ENCODE measurements at regions not wholly inside any gene's neighbourhood (a gene's known extent, or its start where the extent isn't known, plus 50 kb on each side); places are given as distances from the start of the nearest gene placed in this dataset.
"Not testable (repeated sequence)": the region's sequence is repeated elsewhere in the genome, so short reads cannot be mapped to it uniquely, and the experiment has no call there.

GRCh38 chr7:35968140-35968940, 167.5 kb downstream of the SEPTIN7 start:
- Histone ChIP-seq H3K36me3 (ENCODE audit: insufficient read depth, low read length) (no peaks in the 10 kb centered on the region), H3K27ac (ENCODE audit: low read depth, low read length) (no peak overlapping the region), H3K9me3 (ENCODE audit: low read length) (no peaks in the 10 kb centered on the region), H3K4me3 (ENCODE audit: low read length) (no peak overlapping the region), H3K27me3 (ENCODE audit: insufficient read depth, low read length, poor library complexity, severe bottlenecking) (peaks cover 10% of the 10 kb centered on the region), H3K4me1 (ENCODE audit: insufficient read depth, low read length) (no peaks in the 10 kb centered on the region)
- Mint-ChIP-seq H3K27ac (no peak overlapping the region), H3K27me3 (peaks cover 18 to 46% of the 10 kb centered on the region in 2 donors), H3K36me3 (no peaks in the 10 kb centered on the region), H3K4me3 (no peak overlapping the region), H3K9me3 (no peaks in the 10 kb centered on the region), H3K4me1 (peaks cover 4 to 7% (median 7%) of the 10 kb centered on the region in 3 donors)
- CTCF ChIA-PET, result no interaction called here
- DNase-seq, result no peak
- POLR2A ChIA-PET, result no interaction called here

GRCh38 chr7:35969066-35969465, 168.2 kb downstream of the SEPTIN7 start:
- H3K4me1 Mint-ChIP-seq, result peaks cover 4 to 7% (median 7%) of the 10 kb centered on the region in 3 donors
- Histone ChIP-seq H3K27ac (ENCODE audit: low read depth, low read length) (no peak overlapping the region), H3K9me3 (ENCODE audit: low read length) (no peaks in the 10 kb centered on the region), H3K27me3 (ENCODE audit: insufficient read depth, low read length, poor library complexity, severe bottlenecking) (peaks cover 10% of the 10 kb centered on the region), H3K4me1 (ENCODE audit: insufficient read depth, low read length) (no peaks in the 10 kb centered on the region), H3K36me3 (ENCODE audit: insufficient read depth, low read length) (no peaks in the 10 kb centered on the region), H3K4me3 (ENCODE audit: low read length) (no peak overlapping the region)
- H3K9me3 Mint-ChIP-seq, result no peaks in the 10 kb centered on the region
- no peaks in the 10 kb centered on the region for H3K36me3 Mint-ChIP-seq
- no peak for DNase-seq
- peak overlapping the region in 1 of 8 donors; percentile 19 for H3K27ac Mint-ChIP-seq
- POLR2A ChIA-PET, result no interaction called here
- H3K4me3 Mint-ChIP-seq, result no peak overlapping the region
- CTCF ChIA-PET, result no interaction called here
- H3K27me3 Mint-ChIP-seq, result peaks cover 18 to 52% of the 10 kb centered on the region in 2 donors

GRCh38 chr7:35970458-35970857, 169.6 kb downstream of the SEPTIN7 start:
- no peaks in the 10 kb centered on the region for H3K9me3 ChIP-seq (ENCODE audit: low read length)
- ChIA-PET CTCF (interaction anchor here (1.1 to 1.5 kb wide), 2 partner anchors 11 to 53 kb away, joined by 3 read pairs; no protein-coding TSS in a partner anchor), POLR2A (no interaction called here)
- H3K36me3 ChIP-seq (ENCODE audit: insufficient read depth, low read length), result no peaks in the 10 kb centered on the region
- H3K27me3 ChIP-seq (ENCODE audit: insufficient read depth, low read length, poor library complexity, severe bottlenecking), result peaks cover 10% of the 10 kb centered on the region
- H3K4me3 Mint-ChIP-seq, result no peak overlapping the region
- no peak overlapping the region for H3K4me3 ChIP-seq (ENCODE audit: low read length)
- no peak overlapping the region for H3K27ac ChIP-seq (ENCODE audit: low read depth, low read length)
- no peaks in the 10 kb centered on the region for H3K9me3 Mint-ChIP-seq
- peaks cover 24 to 58% of the 10 kb centered on the region in 2 donors for H3K27me3 Mint-ChIP-seq
- H3K4me1 ChIP-seq (ENCODE audit: insufficient read depth, low read length), result no peaks in the 10 kb centered on the region
- H3K4me1 Mint-ChIP-seq, result peaks cover 4 to 7% (median 7%) of the 10 kb centered on the region in 3 donors
- DNase-seq, result no peak
- H3K36me3 Mint-ChIP-seq, result no peaks in the 10 kb centered on the region
- no peak overlapping the region for H3K27ac Mint-ChIP-seq

- Mint-ChIP-seq H3K27me3 (peaks cover 24 to 58% of the 10 kb centered on the region in 2 donors), H3K27ac (peak overlapping the region in 1 of 8 donors; percentile 13), H3K4me3 (peak overlapping the region in 6 of 7 donors; percentile 5 to 76 (median 62)), H3K36me3 (no peaks in the 10 kb centered on the region), H3K9me3 (no peaks in the 10 kb centered on the region), H3K4me1 (peaks cover 4 to 7% (median 7%) of the 10 kb centered on the region in 3 donors)
- CTCF ChIA-PET, result interaction anchor here (1.1 to 1.5 kb wide), 3 partner anchors 9 to 54 kb away, joined by 3 to 4 read pairs (median 3); no protein-coding TSS in a partner anchor
- Histone ChIP-seq H3K36me3 (ENCODE audit: insufficient read depth, low read length) (no peaks in the 10 kb centered on the region), H3K27ac (ENCODE audit: low read depth, low read length) (no peak overlapping the region), H3K4me3 (ENCODE audit: low read length) (no peak overlapping the region), H3K27me3 (ENCODE audit: insufficient read depth, low read length, poor library complexity, severe bottlenecking) (peaks cover 10% of the 10 kb centered on the region), H3K4me1 (ENCODE audit: insufficient read depth, low read length) (no peaks in the 10 kb centered on the region), H3K9me3 (ENCODE audit: low read length) (no peaks in the 10 kb centered on the region)
- no peak for DNase-seq
- POLR2A ChIA-PET, result no interaction called here
Observed at GRCh38 chr7:35971133-35971891, 170.5 kb downstream of the SEPTIN7 start.

- Mint-ChIP-seq H3K36me3 (no peaks in the 10 kb centered on the region), H3K4me1 (peaks cover 4 to 7% (median 7%) of the 10 kb centered on the region in 3 donors), H3K9me3 (no peaks in the 10 kb centered on the region), H3K27ac (no peak overlapping the region), H3K27me3 (peaks cover 18 to 37% of the 10 kb centered on the region in 2 donors), H3K4me3 (no peak overlapping the region)
- H3K27ac ChIP-seq (ENCODE audit: low read depth, low read length), result no peak overlapping the region
- peaks cover 6% of the 10 kb centered on the region for H3K27me3 ChIP-seq (ENCODE audit: insufficient read depth, low read length, poor library complexity, severe bottlenecking)
- no peaks in the 10 kb centered on the region for H3K9me3 ChIP-seq (ENCODE audit: low read length)
- peak; percentile 17 to 59 (median 48) for DNase-seq
- no peaks in the 10 kb centered on the region for H3K36me3 ChIP-seq (ENCODE audit: insufficient read depth, low read length)
- no peaks in the 10 kb centered on the region for H3K4me1 ChIP-seq (ENCODE audit: insufficient read depth, low read length)
- no peak overlapping the region for H3K4me3 ChIP-seq (ENCODE audit: low read length)
- POLR2A ChIA-PET, result no interaction called here
- CTCF ChIA-PET, result interaction anchor here (0.6 to 1.6 kb wide), 7 partner anchors 8 to 343 kb away, joined by 3 to 7 read pairs (median 4); no protein-coding TSS in a partner anchor
Observed at GRCh38 chr7:35975851-35976454, 175.1 kb downstream of the SEPTIN7 start.

GRCh38 chr7:35978816-35979640, 174.0 kb upstream of the EEPD1 start:
- H3K27ac ChIP-seq (ENCODE audit: low read depth, low read length); H3K4me3 Mint-ChIP-seq; H3K4me1 ChIP-seq (ENCODE audit: insufficient read depth, low read length); POLR2A ChIA-PET; H3K36me3 ChIP-seq (ENCODE audit: insufficient read depth, low read length); DNase-seq; H3K9me3 ChIP-seq (ENCODE audit: low read length); H3K27me3 ChIP-seq (ENCODE audit: insufficient read depth, low read length, poor library complexity, severe bottlenecking); H3K9me3 Mint-ChIP-seq; H3K4me1 Mint-ChIP-seq; H3K36me3 Mint-ChIP-seq; H3K27ac Mint-ChIP-seq; H3K4me3 ChIP-seq (ENCODE audit: low read length): not testable (repeated sequence)
- CTCF ChIA-PET, result interaction anchor here (1.3 to 1.4 kb wide), 2 partner anchors 8 to 302 kb away, joined by 3 to 4 read pairs; no protein-coding TSS in a partner anchor
- peaks cover 6 to 14% of the 10 kb centered on the region in 2 donors for H3K27me3 Mint-ChIP-seq

- Histone ChIP-seq H3K27ac (ENCODE audit: low read depth, low read length) (no peak overlapping the region), H3K27me3 (ENCODE audit: insufficient read depth, low read length, poor library complexity, severe bottlenecking) (no peaks in the 10 kb centered on the region), H3K9me3 (ENCODE audit: low read length) (no peaks in the 10 kb centered on the region), H3K4me1 (ENCODE audit: insufficient read depth, low read length) (no peaks in the 10 kb centered on the region), H3K4me3 (ENCODE audit: low read length) (no peak overlapping the region), H3K36me3 (ENCODE audit: insufficient read depth, low read length) (no peaks in the 10 kb centered on the region)
- H3K4me3 Mint-ChIP-seq, result no peak overlapping the region
- ChIA-PET CTCF (no interaction called here), POLR2A (no interaction called here)
- no peaks in the 10 kb centered on the region for H3K9me3 Mint-ChIP-seq
- no peaks in the 10 kb centered on the region for H3K4me1 Mint-ChIP-seq
- H3K36me3 Mint-ChIP-seq, result no peaks in the 10 kb centered on the region
- H3K27me3 Mint-ChIP-seq, result peaks cover 0 to 5% of the 10 kb centered on the region in 2 donors
- DNase-seq, result no peak
- H3K27ac Mint-ChIP-seq, result no peak overlapping the region
Observed at GRCh38 chr7:35982600-35982999, 170.5 kb upstream of the EEPD1 start.
